ENCODE measurements at regions not wholly inside any gene's neighbourhood (a gene's known extent, or its start where the extent isn't known, plus 50 kb on each side); places are given as distances from the start of the nearest gene placed in this dataset.

- TF ChIP-seq REST (IDR thresholded peaks at IDR 0.05; ENCODE audit: low read depth, low read length) (no peak), RCOR1 (IDR thresholded peaks at IDR 0.05; ENCODE audit: low read length) (no peak)
Measured at GRCh38 chr2:172227719-172228118, 125.0 kb upstream of the DLX2 start (continued).

GRCh38 chr2:172228177-172228808 lies 125.6 kb upstream of the DLX2 start:
- H3F3A ChIP-seq (replicated peaks; ENCODE audit: insufficient read depth) = no peaks in the 10 kb centered on the region
- ChIA-PET POLR2A (no interaction called here), CTCF (interaction anchor here (0.6 to 1.1 kb wide), 3 partner anchors 27 to 524 kb away, joined by 3 to 4 read pairs (median 3); no protein-coding TSS in a partner anchor)
- H3K36me3 ChIP-seq (replicated peaks in 1 of 2; ENCODE audit: control insufficient read depth in 1 of 2, insufficient read depth in 2 of 2, low read length in 1 of 2) = no peaks in the 10 kb centered on the region
- H3K9me2 ChIP-seq = no peaks in the 10 kb centered on the region
- H3K4me2 ChIP-seq = no peak overlapping the region
- 96% methylated on average over 10 of the region's 10 CpGs for WGBS (ENCODE audit: low lambda C conversion rate)
- H3K9ac ChIP-seq = no peak overlapping the region
- peaks cover 0 to 19% of the 10 kb centered on the region in 2 experiments; a peak in 2 of 4 replicates for H3K4me1 ChIP-seq (ENCODE audit: control insufficient read depth in 1 of 2, insufficient read depth in 2 of 2, low read depth in 1 of 2, low read length in 1 of 2)
- TF ChIP-seq MAX (IDR thresholded peaks at IDR 0.05; ENCODE audit: low read depth) (no peak), NFIC (IDR thresholded peaks at IDR 0.05; ENCODE audit: borderline replicate concordance) (no peak), CHD2 (IDR thresholded peaks at IDR 0.05; ENCODE audit: low read length, partially characterized antibody) (no peak), EP300 (IDR thresholded peaks at IDR 0.05; ENCODE audit: borderline replicate concordance in 1 of 2, low read depth in 1 of 2, low read length in 1 of 2) (no peak)
- DNase-seq = no peak
- no peaks in the 10 kb centered on the region for H3K27me3 ChIP-seq (ENCODE audit: insufficient read depth)
- no peaks in the 10 kb centered on the region for H3K79me2 ChIP-seq (ENCODE audit: insufficient read depth)
- no peaks in the 10 kb centered on the region for H3K9me3 ChIP-seq
- H4K20me1 ChIP-seq (ENCODE audit: insufficient read depth) = no peaks in the 10 kb centered on the region
- H3K4me3 ChIP-seq (ENCODE audit: low read depth in 2 of 2, low read length in 1 of 2) = no peak overlapping the region
- no peak overlapping the region for H2AFZ ChIP-seq (ENCODE audit: low read depth)
- H3K27ac ChIP-seq (ENCODE audit: low read depth in 2 of 2, low read length in 1 of 2) = no peak overlapping the region

GRCh38 chr2:172229125-172229524 lies 126.4 kb upstream of the DLX2 start:
- 90% methylated on average over 4 of the region's 4 CpGs for WGBS (ENCODE audit: low lambda C conversion rate)
- H3K4me3 ChIP-seq (ENCODE audit: low read depth in 2 of 2, low read length in 1 of 2) = no peak overlapping the region
- H3F3A ChIP-seq (replicated peaks; ENCODE audit: insufficient read depth) = no peaks in the 10 kb centered on the region
- H3K9me3 ChIP-seq = no peaks in the 10 kb centered on the region
- POLR2A ChIA-PET = no interaction called here
- H2AFZ ChIP-seq (ENCODE audit: low read depth) = no peak overlapping the region
- no peaks in the 10 kb centered on the region for H3K36me3 ChIP-seq (replicated peaks in 1 of 2; ENCODE audit: control insufficient read depth in 1 of 2, insufficient read depth in 2 of 2, low read length in 1 of 2)
- H3K9me2 ChIP-seq = no peaks in the 10 kb centered on the region
- H3K27ac ChIP-seq (ENCODE audit: low read depth in 2 of 2, low read length in 1 of 2) = no peak overlapping the region
- H3K27me3 ChIP-seq (ENCODE audit: insufficient read depth) = no peaks in the 10 kb centered on the region
- CTCF ChIA-PET = interaction anchor here (0.6 to 1.4 kb wide), 3 partner anchors 57 to 972 kb away, joined by 3 to 4 read pairs (median 3); no protein-coding TSS in a partner anchor
- no peak overlapping the region for H3K4me2 ChIP-seq
- DNase-seq = no peak
- no peaks in the 10 kb centered on the region for H3K79me2 ChIP-seq (ENCODE audit: insufficient read depth)
- H3K4me1 ChIP-seq (ENCODE audit: control insufficient read depth in 1 of 2, insufficient read depth in 2 of 2, low read depth in 1 of 2, low read length in 1 of 2) = peaks cover 0 to 19% of the 10 kb centered on the region in 2 experiments; a peak in 2 of 4 replicates
- H4K20me1 ChIP-seq (ENCODE audit: insufficient read depth) = no peaks in the 10 kb centered on the region
- H3K9ac ChIP-seq = no peak overlapping the region
- TF ChIP-seq CHD2 (IDR thresholded peaks at IDR 0.05; ENCODE audit: low read length, partially characterized antibody) (no peak), IRF3 (IDR thresholded peaks at IDR 0.05; ENCODE audit: low read depth, low read length) (no peak), TAF1 (IDR thresholded peaks at IDR 0.05; ENCODE audit: borderline replicate concordance, low read depth, low read length) (no peak), MAX (IDR thresholded peaks at IDR 0.05; ENCODE audit: low read depth) (no peak), RAD21 (IDR thresholded peaks at IDR 0.05; ENCODE audit: low read length) (no peak), FOSL2 (IDR thresholded peaks at IDR 0.05; ENCODE audit: borderline replicate concordance, low read depth) (no peak), ELF1 (IDR thresholded peaks at IDR 0.05) (no peak), REST (IDR thresholded peaks at IDR 0.05; ENCODE audit: low read depth, low read length) (no peak), ZBTB33 (IDR thresholded peaks at IDR 0.05; ENCODE audit: borderline replicate concordance, low read depth) (no peak)
